Hepatocyte (in vitro differentiated cells): ENCODE measurements at regions not wholly inside any gene's neighbourhood (a gene's known extent, or its start where the extent isn't known, plus 50 kb on each side); places are given as distances from the start of the nearest gene placed in this dataset.
"Not testable (repeated sequence)": the region's sequence is repeated elsewhere in the genome, so short reads cannot be mapped to it uniquely, and the experiment has no call there.

Source experiments
- DNase-seq: peaks from one replicate; pipeline ENCODE4 v3.0.0-alpha.2; 2016; ENCODE audit warnings: low spot score
- H2AFZ ChIP-seq: fragments of 200-600 bp; sonication (generic); 2 replicates; pipeline ENCODE4 v1.6.0; 2016; ENCODE audit warnings: antibody characterized with exemption, mild to moderate bottlenecking
- H3K27ac ChIP-seq: fragments of 200-600 bp; sonication (generic); 2 replicates; pipeline ENCODE4 v1.5.1; 2016; ENCODE audit warnings: mild to moderate bottlenecking
- H3K27me3 ChIP-seq: fragments of 200-600 bp; sonication (generic); 2 replicates; pipeline ENCODE4 v1.6.1; 2016
- H3K36me3 ChIP-seq: fragments of 200-600 bp; sonication (generic); replicated peaks from 2 replicates; pipeline ENCODE4 v1.5.1; 2016; ENCODE audit warnings: low read depth; ENCODE audit not compliant: insufficient read depth
- H3K4me1 ChIP-seq: fragments of 200-600 bp; sonication (generic); 2 replicates; pipeline ENCODE4 v1.5.1; 2016; ENCODE audit warnings: mild to moderate bottlenecking, moderate library complexity; ENCODE audit not compliant: insufficient read depth
- H3K4me2 ChIP-seq: fragments of 200-600 bp; sonication (generic); 2 replicates; pipeline ENCODE4 v1.6.0; 2016
- H3K4me3 ChIP-seq: fragments of 200-600 bp; sonication (generic); 2 replicates; pipeline ENCODE4 v1.5.1; 2016; ENCODE audit warnings: mild to moderate bottlenecking
- H3K79me2 ChIP-seq: fragments of 200-600 bp; sonication (generic); 2 replicates; pipeline ENCODE4 v1.6.0; 2017; ENCODE audit warnings: mild to moderate bottlenecking
- H3K9me2 ChIP-seq: fragments of 200-600 bp; sonication (generic); replicated peaks from 2 replicates; pipeline ENCODE4 v1.6.0; 2017; ENCODE audit warnings: mild to moderate bottlenecking; ENCODE audit not compliant: insufficient read depth
- H3K9me3 ChIP-seq: fragments of 200-600 bp; sonication (generic); 2 replicates; pipeline ENCODE4 v1.5.1; 2016; ENCODE audit warnings: low read depth, mild to moderate bottlenecking
- H4K20me1 ChIP-seq: fragments of 200-600 bp; sonication (generic); 2 replicates; pipeline ENCODE4 v1.6.0; 2016; ENCODE audit warnings: mild to moderate bottlenecking; ENCODE audit not compliant: insufficient read depth, poor library complexity, severe bottlenecking
- WGBS: methylation state at CpG from one replicate; pipeline ENCODE4 v1.1.6; 2016; ENCODE audit warnings: low lambda C conversion rate; ENCODE audit errors: missing lambda C conversion rate; 5-methylcytosine and 5-hydroxymethylcytosine counted together

DNA sequence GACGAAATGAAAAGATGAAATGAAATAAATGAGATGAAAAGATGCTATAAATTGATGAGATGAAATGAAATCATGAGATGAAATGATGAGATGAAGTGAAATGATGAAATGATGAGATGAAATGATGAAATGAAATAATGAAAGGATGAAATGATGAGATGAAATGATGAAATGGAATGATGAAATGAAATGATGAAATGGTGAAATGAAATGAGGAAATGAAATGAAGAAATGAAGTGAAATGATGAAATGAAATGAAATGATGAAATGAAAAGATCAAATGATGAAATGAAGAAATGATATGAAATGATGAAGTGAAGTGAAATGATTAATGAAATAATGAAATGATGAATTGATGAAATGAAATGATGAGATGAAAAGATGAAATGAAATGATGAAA is 138.5 kb upstream of the ERV3-1 start:
- H3K4me3 ChIP-seq, H3K4me1 ChIP-seq, H3K9me3 ChIP-seq, H3K9me2 ChIP-seq, DNase-seq, H2AFZ ChIP-seq, H4K20me1 ChIP-seq, H3K27ac ChIP-seq, H3K79me2 ChIP-seq, H3K4me2 ChIP-seq, H3K36me3 ChIP-seq, H3K27me3 ChIP-seq: not testable (repeated sequence)
- WGBS, result 83% methylated on average over 1 of the region's 1 CpG

- not testable (repeated sequence) for H3K79me2 ChIP-seq, H3K4me1 ChIP-seq, H3K9me3 ChIP-seq, H3K4me3 ChIP-seq, H2AFZ ChIP-seq, H3K27me3 ChIP-seq, H3K36me3 ChIP-seq, H4K20me1 ChIP-seq, H3K27ac ChIP-seq, DNase-seq, H3K9me2 ChIP-seq, H3K4me2 ChIP-seq
- 92% methylated on average over 2 of the region's 2 CpGs for WGBS
Observed at GRCh38 chr7:65144557-65144956, 138.1 kb upstream of the ERV3-1 start.

DNA sequence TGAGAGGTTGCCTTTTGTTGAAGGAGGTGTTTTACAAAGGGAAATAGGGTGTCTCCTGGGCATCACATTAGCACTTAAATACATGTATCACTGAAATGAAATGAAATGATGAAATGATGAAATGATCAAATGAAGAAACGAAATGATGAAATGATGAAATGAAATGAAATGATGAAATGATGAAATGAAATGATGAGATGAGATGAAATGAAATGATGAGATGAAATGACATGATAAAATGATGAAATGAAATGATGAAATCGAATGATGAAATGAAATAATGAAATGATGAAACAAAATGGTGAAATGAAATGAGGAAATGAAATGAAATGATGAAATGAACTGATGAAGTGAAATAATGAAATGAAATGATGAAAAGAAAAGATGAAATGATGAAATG is 137.6 kb upstream of the ERV3-1 start:
- not testable (repeated sequence) for DNase-seq, H3K9me3 ChIP-seq, H4K20me1 ChIP-seq, H3K4me1 ChIP-seq, H3K4me3 ChIP-seq, H3K4me2 ChIP-seq, H3K79me2 ChIP-seq, H3K36me3 ChIP-seq, H3K27me3 ChIP-seq, H3K9me2 ChIP-seq, H2AFZ ChIP-seq, H3K27ac ChIP-seq
- 78% methylated on average over 2 of the region's 2 CpGs for WGBS

- H3K36me3 ChIP-seq, result not testable (repeated sequence)
- 88% methylated on average over 2 of the region's 6 CpGs for WGBS
Observed at GRCh38 chr7:65141894-65142293, 135.4 kb upstream of the ERV3-1 start.

DNA sequence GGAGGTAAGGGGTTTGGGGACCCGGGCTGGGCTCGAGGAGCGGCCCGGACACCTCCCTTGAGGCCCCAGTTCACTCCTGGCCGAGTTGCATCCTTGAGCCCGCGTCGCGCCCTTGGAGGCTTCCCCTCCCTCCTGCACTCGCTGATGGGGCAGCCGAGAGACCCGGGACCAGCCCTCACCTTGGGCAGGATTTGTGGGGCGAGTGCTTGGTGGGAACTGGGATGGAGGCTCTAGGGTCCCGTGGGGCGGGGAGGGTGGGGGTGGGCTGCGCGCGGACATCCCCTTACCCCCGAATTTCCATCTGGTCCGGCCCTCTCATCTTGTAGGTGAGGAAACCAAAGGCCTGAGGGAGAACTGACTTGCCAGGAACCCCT is 134.9 kb upstream of the ERV3-1 start:
- H4K20me1 ChIP-seq, H3K4me3 ChIP-seq, H3K79me2 ChIP-seq, H2AFZ ChIP-seq, H3K27me3 ChIP-seq, H3K4me2 ChIP-seq, H3K4me1 ChIP-seq, H3K9me3 ChIP-seq, H3K27ac ChIP-seq, H3K36me3 ChIP-seq, H3K9me2 ChIP-seq: not testable (repeated sequence)
- DNase-seq, result peak; percentile 1
- 53% methylated on average over 10 of the region's 20 CpGs for WGBS

More at GRCh38 chr7:65141894-65142293, 135.4 kb upstream of the ERV3-1 start:
- H3K27ac ChIP-seq, H4K20me1 ChIP-seq, H3K4me2 ChIP-seq, H3K27me3 ChIP-seq, DNase-seq, H3K9me2 ChIP-seq, H3K79me2 ChIP-seq, H2AFZ ChIP-seq, H3K9me3 ChIP-seq, H3K4me3 ChIP-seq, H3K4me1 ChIP-seq: not testable (repeated sequence)

DNA sequence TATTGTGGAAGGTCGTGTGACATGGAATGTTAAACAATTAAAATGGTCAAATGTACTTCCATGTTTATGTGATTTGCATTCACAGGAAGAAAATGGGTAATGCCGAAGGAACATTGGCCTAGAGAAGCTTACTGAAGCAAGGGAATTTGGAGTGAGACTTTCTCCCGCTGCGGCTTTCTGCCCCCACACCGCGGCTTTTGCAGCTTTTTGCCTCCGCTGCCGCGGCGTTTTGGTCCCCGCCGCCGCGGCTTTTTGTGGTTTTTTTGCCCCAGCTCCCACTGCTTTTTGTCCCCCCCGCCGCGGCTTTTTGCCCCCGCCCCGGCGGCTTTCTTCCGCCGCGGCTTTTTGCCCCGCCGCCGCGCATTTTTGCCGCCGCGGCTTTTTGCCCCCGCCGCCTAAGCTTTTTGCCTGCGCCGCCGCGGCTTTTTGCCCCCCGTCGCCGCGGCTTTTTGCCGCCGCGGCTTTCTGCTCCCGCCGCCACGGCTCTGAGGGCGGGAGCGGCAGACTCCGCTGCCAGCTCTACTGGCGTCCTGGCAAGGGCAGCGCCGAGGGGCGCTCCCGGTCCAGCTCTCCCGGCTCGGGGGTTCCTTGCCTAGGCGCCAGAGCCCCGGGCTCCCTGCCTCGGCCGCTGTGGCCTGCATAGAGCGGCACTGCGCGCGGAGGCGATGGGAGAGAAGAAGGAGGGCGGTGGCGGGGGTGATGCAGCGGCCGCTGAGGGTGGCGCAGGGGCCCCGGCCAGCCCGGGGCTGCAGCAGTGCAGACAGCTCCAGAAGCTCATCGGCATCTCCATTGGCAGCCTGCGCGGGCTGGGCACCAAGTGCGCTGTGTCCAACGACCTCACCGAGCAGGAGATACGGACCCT is 134.3 kb upstream of the ERV3-1 start:
- H3K79me2 ChIP-seq, H3K27ac ChIP-seq, H3K36me3 ChIP-seq, H3K27me3 ChIP-seq, H3K9me2 ChIP-seq, H3K4me1 ChIP-seq, H3K4me2 ChIP-seq, H3K9me3 ChIP-seq, DNase-seq, H2AFZ ChIP-seq, H3K4me3 ChIP-seq, H4K20me1 ChIP-seq: not testable (repeated sequence)
- WGBS, result no CpG with 5 or more reads among the region's 79 CpGs

DNA sequence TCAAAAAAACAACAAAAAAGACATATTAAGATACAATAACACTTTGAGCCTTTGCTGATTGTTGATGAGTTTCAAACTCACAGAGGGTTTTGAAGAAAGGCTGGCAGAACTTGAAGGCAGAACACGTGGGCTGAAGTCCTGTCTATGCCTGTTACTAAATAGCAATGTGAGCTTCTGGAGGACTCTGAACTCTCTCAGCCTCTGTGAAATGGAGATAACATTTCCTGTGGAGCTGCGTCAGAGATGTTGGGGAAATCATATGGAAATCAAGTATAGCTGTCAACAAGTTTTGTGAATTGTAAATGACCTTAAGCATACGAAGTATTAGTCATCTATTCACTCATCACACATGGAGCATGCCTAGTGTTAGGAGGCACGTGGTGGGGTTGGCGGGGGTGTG is 130.4 kb upstream of the ERV3-1 start:
- H3K4me2 ChIP-seq, H3K27ac ChIP-seq, H3K4me1 ChIP-seq, H3K9me3 ChIP-seq, H2AFZ ChIP-seq, H3K36me3 ChIP-seq, H3K79me2 ChIP-seq, H3K9me2 ChIP-seq, DNase-seq, H3K27me3 ChIP-seq, H4K20me1 ChIP-seq, H3K4me3 ChIP-seq: not testable (repeated sequence)
- WGBS, result no CpG with 5 or more reads among the region's 5 CpGs

DNA sequence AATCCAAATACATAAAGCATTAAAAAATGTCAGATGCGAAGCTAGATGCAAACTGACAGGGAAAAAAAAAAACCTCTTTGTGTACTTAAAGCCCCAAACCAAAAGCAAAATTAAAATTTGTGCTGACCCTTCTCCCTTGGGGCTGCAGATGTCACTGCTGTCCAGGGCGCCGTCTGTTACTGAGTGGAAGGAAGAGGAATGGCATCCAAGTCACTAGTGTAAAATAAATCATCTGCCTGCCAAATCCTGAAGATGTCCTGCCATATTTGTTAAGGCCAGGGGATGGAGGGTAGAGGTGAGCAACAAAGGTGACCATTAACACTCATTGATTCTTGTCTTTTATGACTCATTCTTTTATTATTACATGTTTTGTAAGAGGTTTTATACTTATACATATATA is 126.6 kb upstream of the ERV3-1 start:
- H3K36me3 ChIP-seq, H3K4me1 ChIP-seq, H2AFZ ChIP-seq, H3K9me2 ChIP-seq, DNase-seq, H3K4me2 ChIP-seq, H3K27me3 ChIP-seq, H3K9me3 ChIP-seq, H3K79me2 ChIP-seq, H4K20me1 ChIP-seq, H3K27ac ChIP-seq, H3K4me3 ChIP-seq: not testable (repeated sequence)
- WGBS, result no CpG with 5 or more reads among the region's 3 CpGs

GRCh38 chr7:65132256-65132655 is 125.8 kb upstream of the ERV3-1 start:
- H3K27me3 ChIP-seq, H3K27ac ChIP-seq, H3K4me2 ChIP-seq, H3K79me2 ChIP-seq, H3K36me3 ChIP-seq, H3K4me3 ChIP-seq, H3K9me2 ChIP-seq, H4K20me1 ChIP-seq, H3K9me3 ChIP-seq, H3K4me1 ChIP-seq, H2AFZ ChIP-seq, DNase-seq: not testable (repeated sequence)
- WGBS, result no CpG with 5 or more reads among the region's 1 CpG
